ENCODE measurements at regions not wholly inside any gene's neighbourhood (a gene's known extent, or its start where the extent isn't known, plus 50 kb on each side); places are given as distances from the start of the nearest gene placed in this dataset.

GRCh38 chr3:168705412-168705811 is 609.7 kb upstream of the GOLIM4 start:
- intact Hi-C loops (cut with micrococcal nuclease): no loop called here

GRCh38 chr3:168696051-168696450 is 600.3 kb upstream of the GOLIM4 start:
- intact Hi-C loops (cut with micrococcal nuclease): no loop called here
- Histone ChIP-seq H3K27ac (replicated peaks) (no peak overlapping the region), H3K27me3 (ENCODE audit: low read depth) (no peaks in the 10 kb centered on the region), H3K36me3 (no peaks in the 10 kb centered on the region), H3K4me1 (no peaks in the 10 kb centered on the region), H3K4me3 (no peak overlapping the region), H3K9me3 (replicated peaks) (peaks cover 17% of the 10 kb centered on the region)
- DNase-seq: no peak
- no peak for TF ChIP-seq CTCF (IDR thresholded peaks at IDR 0.05; ENCODE audit: borderline replicate concordance)

More at GRCh38 chr3:168705412-168705811, 609.7 kb upstream of the GOLIM4 start:
- no peak for DNase-seq
- H3K4me3 ChIP-seq: no peak overlapping the region
- H3K27me3 ChIP-seq (ENCODE audit: low read depth): no peaks in the 10 kb centered on the region
- H3K36me3 ChIP-seq: no peaks in the 10 kb centered on the region
- H3K4me1 ChIP-seq: no peaks in the 10 kb centered on the region
- TF ChIP-seq CTCF (IDR thresholded peaks at IDR 0.05; ENCODE audit: borderline replicate concordance): no peak
- no peak overlapping the region for H3K27ac ChIP-seq (replicated peaks)
- H3K9me3 ChIP-seq (replicated peaks): peaks cover 8% of the 10 kb centered on the region

- no peak for DNase-seq
- H3K27ac ChIP-seq (replicated peaks): no peak overlapping the region
- no peaks in the 10 kb centered on the region for H3K27me3 ChIP-seq (ENCODE audit: low read depth)
- H3K36me3 ChIP-seq: no peaks in the 10 kb centered on the region
- no peak for TF ChIP-seq CTCF (IDR thresholded peaks at IDR 0.05; ENCODE audit: borderline replicate concordance)
- no peaks in the 10 kb centered on the region for H3K9me3 ChIP-seq (replicated peaks)
- no peaks in the 10 kb centered on the region for H3K4me1 ChIP-seq
- intact Hi-C loops (cut with micrococcal nuclease): no loop called here
- no peak overlapping the region for H3K4me3 ChIP-seq
Measured at GRCh38 chr3:168693870-168694269, 598.1 kb upstream of the GOLIM4 start.

GRCh38 chr3:168688267-168688666 is 592.5 kb upstream of the GOLIM4 start:
- Histone ChIP-seq H3K4me3 (no peak overlapping the region), H3K27me3 (ENCODE audit: low read depth) (peaks cover under 1% of the 10 kb centered on the region), H3K9me3 (replicated peaks) (no peaks in the 10 kb centered on the region), H3K27ac (replicated peaks) (no peak overlapping the region), H3K36me3 (no peaks in the 10 kb centered on the region), H3K4me1 (no peaks in the 10 kb centered on the region)
- intact Hi-C loops (cut with micrococcal nuclease): no loop called here
- no peak for DNase-seq
- no peak for TF ChIP-seq CTCF (IDR thresholded peaks at IDR 0.05; ENCODE audit: borderline replicate concordance)

- Histone ChIP-seq H3K36me3 (no peaks in the 10 kb centered on the region), H3K9me3 (replicated peaks) (peaks cover 3% of the 10 kb centered on the region), H3K4me3 (no peak overlapping the region), H3K4me1 (no peaks in the 10 kb centered on the region), H3K27me3 (ENCODE audit: low read depth) (peaks cover 5% of the 10 kb centered on the region), H3K27ac (replicated peaks) (no peak overlapping the region)
- no peak for TF ChIP-seq CTCF (IDR thresholded peaks at IDR 0.05; ENCODE audit: borderline replicate concordance)
- intact Hi-C loops (cut with micrococcal nuclease): no loop called here
- no peak for DNase-seq
Measured at GRCh38 chr3:168684519-168684918, 588.8 kb upstream of the GOLIM4 start.

- peaks cover 5% of the 10 kb centered on the region for H3K27me3 ChIP-seq (ENCODE audit: low read depth)
- peaks cover 3% of the 10 kb centered on the region for H3K9me3 ChIP-seq (replicated peaks)
- no peak for DNase-seq
- no peaks in the 10 kb centered on the region for H3K36me3 ChIP-seq
- H3K4me1 ChIP-seq: no peaks in the 10 kb centered on the region
- H3K27ac ChIP-seq (replicated peaks): no peak overlapping the region
- intact Hi-C loops (cut with micrococcal nuclease): no loop called here
- TF ChIP-seq CTCF (IDR thresholded peaks at IDR 0.05; ENCODE audit: borderline replicate concordance): no peak
- no peak overlapping the region for H3K4me3 ChIP-seq
Measured at GRCh38 chr3:168678730-168679129, 583.0 kb upstream of the GOLIM4 start.
